HFFc6 (cell line): ENCODE measurements at regions not wholly inside any gene's neighbourhood (a gene's known extent, or its start where the extent isn't known, plus 50 kb on each side); places are given as distances from the start of the nearest gene placed in this dataset.

Experiments
- DNase-seq: peaks from one replicate; pipeline ENCODE4 v3.0.0-alpha.2; 2018
- H3K27ac Mint-ChIP-seq: 2 replicates; pipeline ENCODE4 v1.8.0; 2020; ENCODE audit warnings: mild to moderate bottlenecking, mixed read lengths
- H3K27me3 Mint-ChIP-seq: 2 replicates; pipeline ENCODE4 v1.8.0; 2021; ENCODE audit warnings: mild to moderate bottlenecking, moderate library complexity, mixed read lengths; ENCODE audit not compliant: insufficient read depth
- H3K36me3 Mint-ChIP-seq: 2 replicates; pipeline ENCODE4 v1.8.0; 2021; ENCODE audit warnings: low read depth, mixed read lengths
- H3K4me1 Mint-ChIP-seq: 2 replicates; pipeline ENCODE4 v1.8.0; 2020; ENCODE audit warnings: low read depth, mixed read lengths
- H3K4me3 Mint-ChIP-seq: 2 replicates; pipeline ENCODE4 v1.8.0; 2020; ENCODE audit warnings: mild to moderate bottlenecking, moderate library complexity, mixed read lengths
- H3K9me3 Mint-ChIP-seq: 2 replicates; pipeline ENCODE4 v1.8.0; 2020; ENCODE audit warnings: mild to moderate bottlenecking, mixed read lengths
- TF ChIP-seq, protein P1 (sequence below): fragments of 200-600 bp; sonication (generic); IDR thresholded peaks from 2 replicates; pipeline ENCODE4 v1.5.0; 2021; ENCODE audit warnings: antibody characterized with exemption, mild to moderate bottlenecking

DNA sequence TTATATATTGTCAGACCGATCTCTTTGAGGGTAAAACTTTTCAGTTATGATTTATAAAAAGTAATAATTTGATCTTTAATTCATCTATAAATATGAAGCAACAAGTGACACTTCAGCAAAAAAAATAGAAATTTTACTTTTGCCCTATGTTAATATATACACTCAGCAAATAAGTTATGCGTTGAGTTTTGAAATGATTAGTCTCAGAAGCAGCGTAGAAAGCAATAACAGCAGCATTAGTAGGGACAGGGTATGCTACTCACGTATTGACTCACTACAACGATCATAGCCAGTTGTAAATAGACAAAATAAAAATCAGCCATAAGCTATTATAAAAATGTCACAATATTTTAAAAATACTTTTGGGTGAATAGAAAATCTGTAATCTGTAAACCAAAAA, 1229.2 kb downstream of the ADGRL3 start:
- DNase-seq: no peak
- H3K27me3 Mint-ChIP-seq: no peaks in the 10 kb centered on the region
- no peak overlapping the region for H3K27ac Mint-ChIP-seq
- no peaks in the 10 kb centered on the region for H3K36me3 Mint-ChIP-seq
- peaks cover 17% of the 10 kb centered on the region for H3K9me3 Mint-ChIP-seq
- TF ChIP-seq, protein P1, sequence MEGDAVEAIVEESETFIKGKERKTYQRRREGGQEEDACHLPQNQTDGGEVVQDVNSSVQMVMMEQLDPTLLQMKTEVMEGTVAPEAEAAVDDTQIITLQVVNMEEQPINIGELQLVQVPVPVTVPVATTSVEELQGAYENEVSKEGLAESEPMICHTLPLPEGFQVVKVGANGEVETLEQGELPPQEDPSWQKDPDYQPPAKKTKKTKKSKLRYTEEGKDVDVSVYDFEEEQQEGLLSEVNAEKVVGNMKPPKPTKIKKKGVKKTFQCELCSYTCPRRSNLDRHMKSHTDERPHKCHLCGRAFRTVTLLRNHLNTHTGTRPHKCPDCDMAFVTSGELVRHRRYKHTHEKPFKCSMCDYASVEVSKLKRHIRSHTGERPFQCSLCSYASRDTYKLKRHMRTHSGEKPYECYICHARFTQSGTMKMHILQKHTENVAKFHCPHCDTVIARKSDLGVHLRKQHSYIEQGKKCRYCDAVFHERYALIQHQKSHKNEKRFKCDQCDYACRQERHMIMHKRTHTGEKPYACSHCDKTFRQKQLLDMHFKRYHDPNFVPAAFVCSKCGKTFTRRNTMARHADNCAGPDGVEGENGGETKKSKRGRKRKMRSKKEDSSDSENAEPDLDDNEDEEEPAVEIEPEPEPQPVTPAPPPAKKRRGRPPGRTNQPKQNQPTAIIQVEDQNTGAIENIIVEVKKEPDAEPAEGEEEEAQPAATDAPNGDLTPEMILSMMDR: no peak
- no peaks in the 10 kb centered on the region for H3K4me1 Mint-ChIP-seq
- no peak overlapping the region for H3K4me3 Mint-ChIP-seq

DNA sequence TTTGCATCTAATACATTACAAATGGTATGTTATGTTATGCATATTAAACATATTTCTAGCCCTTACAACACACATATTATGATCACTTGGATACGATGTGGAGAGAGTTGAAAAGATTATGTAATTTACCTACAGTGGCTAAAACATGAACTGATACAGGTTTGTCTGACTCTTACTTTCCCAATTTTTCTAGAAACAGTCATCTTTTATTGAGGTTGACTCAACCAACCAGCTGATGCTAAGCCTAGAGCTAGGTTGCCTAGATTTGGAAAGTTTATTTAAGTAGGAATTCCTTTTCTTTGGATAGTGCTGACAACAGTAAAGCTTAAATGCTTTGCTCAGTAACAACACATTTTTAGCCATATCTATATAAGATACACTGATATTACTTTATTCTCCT, 1215.1 kb downstream of the ADGRL3 start:
- DNase-seq: no peak
- TF ChIP-seq, protein P1: no peak
- Mint-ChIP-seq H3K36me3 (no peaks in the 10 kb centered on the region), H3K9me3 (peaks cover 29% of the 10 kb centered on the region), H3K27me3 (no peaks in the 10 kb centered on the region; the same call in 1 of the 2 replicates), H3K27ac (no peak overlapping the region), H3K4me1 (no peaks in the 10 kb centered on the region), H3K4me3 (no peak overlapping the region)

- H3K27ac Mint-ChIP-seq: no peak overlapping the region
- DNase-seq: no peak
- no peaks in the 10 kb centered on the region for H3K27me3 Mint-ChIP-seq
- no peak overlapping the region for H3K4me3 Mint-ChIP-seq
- peaks cover 24% of the 10 kb centered on the region for H3K9me3 Mint-ChIP-seq
- H3K4me1 Mint-ChIP-seq: no peaks in the 10 kb centered on the region
- TF ChIP-seq, protein P1: no peak
- H3K36me3 Mint-ChIP-seq: no peaks in the 10 kb centered on the region
Observed at GRCh38 chr4:62414563-62414962, 1214.4 kb downstream of the ADGRL3 start.

GRCh38 chr4:62410371-62411003, 1210.4 kb downstream of the ADGRL3 start:
- H3K27ac Mint-ChIP-seq: no peak overlapping the region
- DNase-seq: no peak

DNA sequence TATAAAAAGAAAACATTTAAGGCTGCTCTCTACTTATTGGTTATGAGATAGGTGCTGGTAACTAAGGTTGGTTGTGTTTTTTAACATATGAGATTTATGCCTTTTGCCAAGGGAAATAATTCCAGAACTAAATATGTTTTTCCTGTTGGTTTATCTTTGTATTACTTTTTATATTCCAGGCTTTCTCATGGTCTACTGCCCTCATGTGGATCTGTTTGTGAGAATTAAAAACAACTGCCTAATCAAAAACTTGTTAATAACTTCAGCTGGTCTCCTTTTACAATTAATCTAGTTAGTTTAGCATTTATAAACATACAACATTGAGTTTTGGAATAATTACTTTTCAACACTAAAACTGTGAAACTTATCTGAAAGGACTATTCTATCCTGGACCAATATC, 1208.3 kb downstream of the ADGRL3 start:
- no peak overlapping the region for H3K27ac Mint-ChIP-seq
- peaks cover 7% of the 10 kb centered on the region; the same call in 1 of the 2 replicates for H3K36me3 Mint-ChIP-seq
- TF ChIP-seq, protein P1: no peak
- H3K4me3 Mint-ChIP-seq: no peak overlapping the region
- no peaks in the 10 kb centered on the region for H3K4me1 Mint-ChIP-seq
- DNase-seq: no peak
- H3K27me3 Mint-ChIP-seq: no peaks in the 10 kb centered on the region
- H3K9me3 Mint-ChIP-seq: peaks cover 25% of the 10 kb centered on the region

More at GRCh38 chr4:62410371-62411003, 1210.4 kb downstream of the ADGRL3 start:
- Mint-ChIP-seq H3K27me3 (no peaks in the 10 kb centered on the region), H3K4me1 (no peaks in the 10 kb centered on the region), H3K4me3 (no peak overlapping the region), H3K36me3 (peaks cover 7% of the 10 kb centered on the region; the same call in 1 of the 2 replicates), H3K9me3 (peaks cover 20% of the 10 kb centered on the region)
- TF ChIP-seq, protein P1: no peak
